A172 (cell line): ENCODE measurements at regions not wholly inside any gene's neighbourhood (a gene's known extent, or its start where the extent isn't known, plus 50 kb on each side); places are given as distances from the start of the nearest gene placed in this dataset.
"Not testable (repeated sequence)": the region's sequence is repeated elsewhere in the genome, so short reads cannot be mapped to it uniquely, and the experiment has no call there.

Experiments used
- DNase-seq: peaks from one replicate; pipeline ENCODE4 v3.0.0-alpha.2; 2015; ENCODE audit warnings: low spot score

- peak; percentile 15 for DNase-seq
These were observed 70.3 kb downstream of the ARL9 start for GRCh38 chr4:56575820-56576429.

- DNase-seq, result not testable (repeated sequence)
These were observed 86.8 kb downstream of the ARL9 start for GRCh38 chr4:56592417-56592816.
